ENCODE measurements at regions not wholly inside any gene's neighbourhood (a gene's known extent, or its start where the extent isn't known, plus 50 kb on each side); places are given as distances from the start of the nearest gene placed in this dataset.

DNA sequence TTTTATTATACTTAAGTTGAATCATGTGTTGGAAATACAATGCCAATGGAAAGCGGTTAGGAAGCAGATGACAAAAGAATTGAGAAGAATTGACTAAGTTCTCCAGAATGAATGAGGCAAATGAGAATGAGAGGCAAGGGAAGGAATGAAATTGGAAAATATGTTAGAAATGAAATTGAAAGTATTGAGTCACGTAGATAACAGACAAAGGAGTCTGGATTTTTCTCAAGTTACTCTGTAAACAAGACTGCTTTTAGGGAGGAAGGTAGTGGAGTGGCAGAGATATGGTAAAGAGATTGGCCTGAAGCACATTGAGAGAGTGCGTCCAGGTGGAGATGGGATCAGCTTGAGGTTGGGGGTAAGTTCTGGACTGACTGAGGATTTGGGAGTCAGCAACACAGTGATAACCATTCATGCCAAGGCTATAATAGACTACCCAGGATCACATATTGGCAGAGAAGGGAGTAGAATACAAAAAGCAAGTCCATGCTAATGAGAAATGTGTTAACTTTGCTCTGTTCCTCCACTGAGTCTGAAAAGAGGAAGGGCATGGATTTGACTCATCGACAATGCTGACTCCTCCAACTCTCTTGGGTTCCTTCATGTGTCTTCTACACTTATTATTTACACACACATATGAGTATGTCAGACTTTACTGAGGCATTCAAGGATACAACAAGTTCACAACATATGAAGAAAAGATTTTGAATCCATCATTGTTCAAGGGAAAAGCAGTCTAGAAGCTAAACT lies 814.2 kb upstream of the ZNF608 start:
- DNase-seq (ENCODE audit: low spot score) = no peak

DNA sequence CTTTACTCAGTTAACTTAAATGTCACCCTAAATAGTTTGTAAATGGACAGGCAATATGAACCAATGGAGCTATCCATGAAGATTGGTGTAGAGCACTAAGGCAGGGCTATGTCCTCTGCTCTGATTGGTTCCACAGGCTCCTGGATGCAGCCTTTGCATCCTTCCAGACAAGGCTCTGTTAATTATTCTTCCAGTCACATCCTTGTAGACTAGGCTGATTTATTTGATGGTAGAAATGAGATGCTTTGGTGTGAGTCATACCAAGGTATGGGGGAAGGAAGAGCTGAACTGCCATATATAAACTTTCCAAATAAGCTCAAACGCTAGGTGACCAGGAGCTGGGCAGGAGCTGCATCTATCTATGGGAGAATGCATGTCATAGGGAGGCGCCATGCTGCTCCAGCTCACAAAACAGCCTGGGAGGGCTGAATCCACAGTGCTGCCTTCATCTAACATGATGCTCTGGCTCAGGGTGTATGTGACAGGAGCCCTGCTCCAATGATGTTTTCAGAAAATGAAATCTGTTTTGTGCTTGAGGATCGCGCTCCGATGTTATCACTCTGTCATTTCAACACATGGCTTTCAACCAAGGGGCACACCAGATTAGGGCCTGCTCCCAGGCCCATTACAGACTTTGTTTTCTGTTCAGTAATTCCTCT lies 818.0 kb upstream of the ZNF608 start:
- DNase-seq (ENCODE audit: low spot score) = no peak

DNA sequence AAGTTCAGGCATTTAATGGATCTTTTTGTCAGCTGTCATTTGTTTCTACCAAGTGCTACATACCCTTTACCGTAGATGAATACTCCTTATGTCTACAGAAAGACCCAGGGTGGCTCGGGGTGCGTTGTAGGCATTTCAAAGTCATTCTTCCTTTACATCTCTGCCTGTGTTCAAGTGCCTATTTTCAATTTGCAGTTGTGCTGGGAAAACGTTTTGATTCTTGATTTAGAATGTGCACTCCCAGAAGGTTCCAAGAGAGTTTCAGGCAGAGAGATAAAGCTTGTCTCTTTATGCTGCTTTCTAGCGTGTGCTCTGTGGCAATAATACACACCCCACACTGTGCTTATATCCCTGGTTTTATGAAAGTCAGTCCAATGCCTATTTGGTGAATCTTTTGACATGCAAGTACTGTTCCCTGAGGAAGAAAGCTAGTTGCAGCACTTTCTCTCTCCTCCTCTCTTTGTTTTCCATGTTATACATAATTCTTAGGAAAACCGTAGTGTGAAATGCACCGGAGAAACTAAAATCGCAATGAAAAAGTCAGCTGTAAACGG lies 828.1 kb upstream of the ZNF608 start:
- no peak for DNase-seq (ENCODE audit: low spot score)

DNA sequence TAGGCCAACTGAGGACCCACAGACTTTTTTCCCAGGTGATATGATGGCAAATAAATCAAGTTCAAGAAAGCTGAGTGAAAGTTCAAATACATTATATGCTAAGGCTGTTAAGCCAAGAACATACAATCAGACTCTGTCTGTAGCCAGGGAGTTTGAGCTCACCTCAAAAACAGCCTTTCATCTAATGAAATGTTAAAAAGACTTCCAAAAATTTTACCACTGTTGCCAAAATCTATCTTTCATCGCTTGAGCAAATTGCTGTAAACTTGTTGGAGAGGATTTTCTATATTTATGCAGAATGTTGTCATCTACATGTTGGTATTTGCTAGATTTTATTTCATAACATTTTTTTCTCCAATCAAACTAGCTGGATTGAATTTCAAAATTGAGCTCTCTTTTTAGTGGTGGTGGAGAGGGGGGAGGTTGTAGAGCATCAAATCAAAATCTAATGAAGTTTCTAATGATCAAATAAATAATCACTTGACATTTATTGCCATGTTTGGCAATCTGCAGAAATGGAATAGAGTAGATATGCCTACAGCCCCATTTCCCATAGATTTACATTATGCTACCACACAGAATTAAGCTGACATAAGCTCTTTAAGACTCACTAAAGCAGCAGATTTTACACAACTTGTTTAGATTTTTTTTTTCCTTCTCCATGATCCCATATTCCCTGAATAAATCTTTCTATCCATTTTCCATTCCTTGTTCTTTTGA lies 828.9 kb upstream of the ZNF608 start:
- DNase-seq (ENCODE audit: low spot score) = no peak

DNA sequence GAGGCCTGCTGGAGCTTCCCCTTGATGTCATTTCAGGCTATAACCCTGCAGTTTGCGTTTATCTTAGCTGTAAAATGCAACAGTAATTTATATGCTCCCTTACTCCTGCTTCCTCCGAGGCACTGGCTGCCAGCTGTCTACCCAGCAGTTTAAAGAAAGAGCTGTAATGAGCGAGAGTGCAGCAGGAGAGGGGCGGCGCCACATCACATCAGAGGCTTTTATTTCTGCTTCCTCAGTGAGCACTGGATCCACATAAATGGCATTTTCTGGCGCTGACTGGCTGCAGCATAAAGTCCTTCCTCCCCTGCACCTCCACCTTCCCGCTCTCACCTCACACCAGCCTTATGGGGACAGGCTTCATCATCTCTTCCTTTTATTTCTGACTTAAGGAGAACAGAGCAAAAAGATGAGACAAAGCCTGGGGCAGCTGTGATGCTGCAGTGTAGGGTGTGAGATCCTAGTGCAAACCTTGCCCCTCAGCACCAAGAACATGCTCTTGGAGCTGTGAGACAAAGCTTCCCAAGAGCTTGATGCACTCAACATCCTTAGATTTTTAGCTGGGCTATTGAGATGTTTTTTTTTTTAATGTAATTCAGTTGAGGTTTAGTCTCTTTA lies 829.6 kb upstream of the ZNF608 start:
- DNase-seq (ENCODE audit: low spot score) = peak; percentile 69

DNA sequence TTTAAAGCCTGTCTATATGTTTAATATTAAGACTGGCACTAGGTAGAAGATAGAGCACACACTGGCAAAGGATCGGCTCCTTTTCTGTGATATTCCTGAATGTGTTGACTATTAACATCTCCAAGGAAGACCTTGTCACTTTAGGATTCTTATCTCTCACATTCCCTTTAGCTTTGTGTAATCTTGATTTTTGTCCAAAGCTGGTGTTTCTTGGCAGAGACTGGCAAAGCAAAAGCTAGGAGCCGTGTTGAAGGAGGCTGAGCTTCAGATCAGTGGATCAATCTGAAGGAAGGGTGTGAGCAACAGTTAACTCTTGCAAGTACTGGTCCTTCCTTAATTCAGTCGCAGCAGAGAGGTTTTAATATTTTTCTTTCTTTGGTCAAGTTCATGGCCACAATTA lies 830.4 kb upstream of the ZNF608 start:
- no peak for DNase-seq (ENCODE audit: low spot score)

DNA sequence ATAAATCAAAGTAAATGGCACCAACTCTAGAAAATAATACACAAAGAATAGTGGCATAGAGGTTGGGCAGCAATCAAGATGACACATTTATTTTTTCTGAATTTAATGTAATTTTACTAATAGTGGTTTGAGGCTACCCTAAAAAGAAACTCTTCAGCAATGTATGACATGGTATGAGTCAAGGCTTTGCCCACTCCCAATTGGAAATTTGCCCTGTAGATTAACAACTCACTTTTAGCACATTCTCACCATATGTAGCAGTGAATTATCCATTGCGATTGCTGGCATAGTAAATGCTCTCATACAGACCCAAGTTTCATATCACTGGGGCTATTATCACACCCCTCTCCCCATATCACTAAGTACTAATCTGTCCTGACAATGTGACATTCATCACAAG lies 832.1 kb upstream of the ZNF608 start:
- DNase-seq (ENCODE audit: low spot score) = no peak

DNA sequence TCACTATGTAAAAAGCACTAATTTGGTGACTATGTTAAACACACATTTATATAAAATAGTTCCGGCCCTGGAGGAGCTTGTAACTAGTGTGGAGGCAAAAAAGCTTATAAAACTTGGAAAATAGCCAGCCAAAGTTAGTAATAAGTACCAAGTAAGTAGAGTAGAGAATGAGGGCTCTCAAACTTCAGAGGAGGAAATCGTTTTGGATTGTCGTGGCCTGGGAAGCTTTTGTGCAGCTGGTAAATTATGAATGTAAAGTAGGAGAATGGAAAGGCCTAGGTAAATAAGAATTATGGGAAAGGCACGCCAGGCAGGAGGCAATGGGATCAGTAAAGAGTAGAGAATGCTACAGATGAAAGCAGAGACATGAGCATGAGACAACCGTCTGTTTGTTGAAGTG lies 832.7 kb upstream of the ZNF608 start:
- DNase-seq (ENCODE audit: low spot score) = no peak

DNA sequence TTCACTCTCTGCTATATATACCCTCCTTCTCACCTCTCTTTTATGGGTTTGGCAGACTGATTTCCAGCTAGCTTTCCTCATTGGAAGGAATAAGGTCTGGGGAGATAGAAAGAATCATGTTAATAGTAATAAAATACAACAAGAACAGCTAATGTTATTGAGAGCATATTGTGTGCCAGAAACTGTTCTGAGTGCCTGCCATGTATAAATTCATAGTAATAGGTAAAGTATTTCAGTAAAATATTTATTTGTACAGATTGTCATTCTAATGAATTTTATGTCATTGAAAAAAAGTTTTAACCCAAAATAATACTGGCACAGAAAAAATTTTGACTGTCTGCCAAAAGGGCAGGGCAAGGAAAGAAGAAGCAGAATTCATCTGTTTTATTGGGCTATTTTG lies 834.9 kb upstream of the ZNF608 start:
- DNase-seq (ENCODE audit: low spot score) = no peak

DNA sequence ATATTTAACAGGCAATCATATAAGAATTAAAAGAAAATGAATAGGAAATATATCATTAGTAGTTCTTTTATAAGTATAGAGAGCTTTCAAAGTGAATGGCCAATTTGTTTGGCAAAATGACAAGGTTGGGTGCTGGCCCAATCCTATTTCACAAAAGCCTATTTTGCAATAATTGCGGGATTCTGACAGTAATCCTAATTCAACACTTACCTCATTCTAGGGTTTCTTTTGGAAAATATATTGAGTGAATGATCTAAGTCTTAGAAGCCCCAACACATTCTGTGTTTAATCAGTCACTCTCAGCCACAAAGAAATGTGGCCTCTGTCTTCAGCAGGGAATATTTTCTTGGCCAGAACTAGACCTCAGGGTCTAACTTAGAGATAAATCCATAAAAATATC lies 835.9 kb upstream of the ZNF608 start:
- no peak for DNase-seq (ENCODE audit: low spot score)

DNA sequence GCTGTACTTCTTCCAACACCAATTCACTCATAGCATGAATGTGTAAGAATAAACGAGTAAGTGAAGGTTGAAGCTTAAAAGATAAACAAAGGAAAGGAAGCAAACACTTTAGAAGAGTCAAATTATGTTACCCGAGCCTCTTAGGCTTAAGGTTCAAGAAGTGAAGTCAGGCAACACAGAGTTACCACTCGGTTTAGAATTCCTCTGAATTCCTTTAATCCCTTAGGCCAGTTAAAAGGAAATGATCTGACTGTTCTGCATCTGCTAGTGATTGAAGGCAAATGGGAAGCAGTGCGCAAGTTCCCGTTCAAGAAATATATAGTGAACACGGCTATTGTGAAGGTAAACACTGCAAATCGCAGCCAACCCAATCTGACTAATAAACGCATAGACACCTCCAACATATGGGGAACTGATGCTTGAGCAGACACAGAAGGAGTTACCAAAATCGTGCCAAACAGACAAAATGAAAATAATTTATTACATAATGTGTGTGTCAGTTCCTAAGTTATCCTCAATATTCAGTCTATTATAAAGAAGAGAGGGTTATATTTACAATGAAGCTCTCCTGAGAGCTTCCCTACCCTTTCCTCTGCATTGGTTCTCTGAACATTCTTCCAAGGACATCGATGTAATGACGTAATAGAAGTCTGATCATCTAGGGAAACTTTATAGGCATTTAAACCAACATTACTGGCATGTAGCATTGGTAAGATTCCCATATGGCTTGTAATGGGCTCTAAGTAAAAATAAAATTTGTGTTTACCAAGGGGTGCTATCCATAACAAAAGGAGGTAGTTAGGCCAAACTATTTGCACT lies 837.1 kb upstream of the ZNF608 start:
- DNase-seq (ENCODE audit: low spot score) = no peak

DNA sequence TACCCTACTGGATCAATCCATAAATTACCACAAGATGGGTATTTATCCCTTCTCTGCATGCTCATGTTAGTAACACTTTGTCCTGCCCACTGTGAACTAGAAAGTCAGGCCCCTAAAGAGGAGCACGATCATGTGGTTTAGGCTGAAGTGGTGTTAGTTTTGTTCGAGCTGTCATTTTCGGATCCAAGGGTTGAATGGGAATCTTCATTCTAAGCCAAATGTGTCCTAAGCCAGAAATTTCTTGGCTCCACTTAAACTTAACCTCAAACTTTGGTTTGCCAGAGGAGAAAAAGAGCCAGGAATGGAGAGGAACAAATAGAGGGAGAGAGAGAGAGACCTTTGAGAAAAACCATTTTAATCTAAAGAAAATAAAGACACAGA lies 837.7 kb upstream of the ZNF608 start:
- DNase-seq (ENCODE audit: low spot score) = no peak

DNA sequence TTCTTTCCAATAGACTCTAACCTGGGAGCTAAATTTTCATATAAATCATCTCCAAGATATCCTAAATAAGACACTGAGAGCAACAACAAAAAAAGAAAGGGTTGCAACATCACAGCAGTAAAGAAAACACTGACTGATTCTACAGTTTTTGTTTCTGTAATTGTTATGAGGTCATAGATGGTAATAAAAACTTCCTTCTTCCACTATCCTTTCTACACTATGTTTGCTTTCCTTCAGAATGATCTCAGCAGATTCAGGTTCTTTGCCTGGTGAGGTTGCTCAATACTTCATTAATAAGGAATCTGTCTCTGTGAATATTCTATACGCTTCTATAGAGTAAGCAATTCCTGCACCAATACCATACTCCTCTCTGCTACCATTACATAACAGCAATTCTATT lies 835.6 kb upstream of the GRAMD2B start:
- DNase-seq (ENCODE audit: low spot score) = no peak

DNA sequence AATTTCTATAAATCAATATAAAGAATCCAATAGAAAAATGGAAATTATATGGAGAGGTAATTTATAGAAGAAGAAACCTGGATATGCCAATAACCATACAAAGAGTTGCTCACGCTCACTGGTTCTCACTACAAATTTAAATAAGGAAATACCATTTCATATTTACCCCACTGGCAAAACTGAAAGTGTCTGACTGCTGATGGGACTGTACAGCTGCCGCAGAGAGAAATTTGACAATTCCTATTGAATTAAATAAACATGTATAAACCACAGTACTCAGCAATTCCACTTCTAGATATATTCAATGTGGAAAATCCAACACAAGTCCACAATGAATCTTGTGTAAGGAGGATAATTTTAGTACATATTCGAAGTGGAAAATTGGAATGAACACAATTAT lies 830.4 kb upstream of the GRAMD2B start:
- no peak for DNase-seq (ENCODE audit: low spot score)

DNA sequence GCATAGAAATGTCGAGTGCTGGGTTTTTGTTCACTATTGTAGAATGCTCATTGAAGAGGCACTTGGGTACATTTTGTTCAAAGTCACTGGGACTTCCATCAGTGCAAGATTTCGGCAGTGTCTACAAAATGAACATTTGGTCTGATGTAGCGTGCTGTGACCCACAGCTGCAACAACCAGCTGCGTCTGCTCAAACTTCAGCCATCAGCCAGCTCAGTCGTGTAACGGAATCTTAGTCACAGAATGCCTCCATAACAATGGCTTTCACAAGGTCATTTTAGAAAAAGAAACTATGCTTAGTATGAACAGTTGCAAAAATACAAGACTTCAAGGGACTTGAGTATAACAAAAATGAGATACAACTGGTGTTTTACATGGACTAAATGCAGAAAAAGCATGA lies 828.1 kb upstream of the GRAMD2B start:
- no peak for DNase-seq (ENCODE audit: low spot score)

DNA sequence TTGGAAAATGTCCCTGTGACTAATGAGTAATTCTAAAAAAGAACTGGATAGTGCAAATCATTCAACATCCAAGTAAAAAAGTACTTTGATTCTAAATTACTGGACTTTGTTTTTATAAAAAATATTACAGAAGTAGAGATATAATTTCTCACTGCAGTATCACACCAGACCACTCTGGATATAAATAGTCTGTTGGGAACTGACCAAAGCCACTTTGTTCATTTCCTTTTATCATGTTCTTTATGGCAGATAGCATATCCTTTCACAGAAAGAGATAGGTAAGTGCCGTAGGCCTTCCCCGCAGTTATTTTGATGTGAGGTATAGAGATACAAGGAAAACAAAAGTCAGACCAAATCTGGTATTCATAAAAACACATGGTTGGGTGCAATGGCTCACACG lies 827.4 kb upstream of the GRAMD2B start:
- no peak for DNase-seq (ENCODE audit: low spot score)

DNA sequence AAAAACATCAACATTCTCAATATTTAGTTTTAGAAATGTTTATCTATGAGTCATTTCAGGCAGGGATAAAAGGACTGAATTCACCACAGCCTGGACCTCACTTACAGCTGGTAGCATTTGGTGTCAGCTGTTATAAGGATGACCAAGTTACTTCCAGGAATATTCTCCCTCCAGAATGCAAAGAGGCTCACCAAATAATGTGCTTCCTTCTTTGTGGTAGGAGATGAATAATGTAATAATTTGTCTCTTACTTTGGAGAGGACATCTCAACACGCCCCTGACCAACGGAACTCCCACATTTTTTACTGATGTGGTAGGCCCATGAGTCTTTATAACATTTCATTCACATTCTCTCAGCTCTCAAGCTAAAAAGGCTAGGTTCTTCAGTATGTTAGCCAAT lies 825.9 kb upstream of the GRAMD2B start:
- DNase-seq (ENCODE audit: low spot score) = no peak

DNA sequence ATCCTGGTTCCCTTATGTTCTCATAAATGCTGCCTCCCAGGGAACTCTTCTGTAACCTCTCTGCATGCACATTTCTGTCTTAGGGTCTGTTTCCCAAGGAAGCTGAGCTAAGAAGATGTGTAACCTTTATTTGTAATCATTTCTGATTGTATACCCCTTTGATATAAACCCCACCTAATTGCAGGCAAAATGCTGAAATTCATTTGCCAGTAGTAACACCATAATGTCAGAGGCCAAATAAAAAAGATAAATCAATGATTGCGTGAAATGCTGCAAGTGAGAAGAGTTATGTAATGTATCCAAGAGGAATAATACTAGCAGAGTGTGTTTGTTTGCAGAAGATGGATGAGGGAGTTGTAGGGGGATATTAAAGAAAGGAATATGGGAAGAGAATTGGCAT lies 822.6 kb upstream of the GRAMD2B start:
- DNase-seq (ENCODE audit: low spot score) = no peak

DNA sequence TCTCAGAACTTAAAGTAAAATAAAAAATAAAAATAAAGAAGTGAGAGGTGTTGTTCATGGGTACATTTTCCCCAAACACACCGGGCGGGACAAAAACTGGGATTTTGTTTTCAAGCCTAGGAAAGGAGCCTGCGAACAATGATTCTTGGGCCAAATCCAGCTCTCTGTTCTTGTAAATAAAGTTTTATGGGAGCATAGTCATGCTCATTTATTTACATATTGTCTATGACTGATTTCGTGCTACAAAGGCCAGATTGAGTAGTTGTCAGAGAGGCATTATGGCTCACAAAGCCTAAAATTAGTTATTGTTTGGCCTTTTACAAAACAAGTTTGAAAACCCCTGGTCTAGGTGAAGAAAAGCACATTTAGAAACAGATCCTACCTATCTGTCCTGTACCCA lies 821.0 kb upstream of the GRAMD2B start:
- DNase-seq (ENCODE audit: low spot score) = no peak

DNA sequence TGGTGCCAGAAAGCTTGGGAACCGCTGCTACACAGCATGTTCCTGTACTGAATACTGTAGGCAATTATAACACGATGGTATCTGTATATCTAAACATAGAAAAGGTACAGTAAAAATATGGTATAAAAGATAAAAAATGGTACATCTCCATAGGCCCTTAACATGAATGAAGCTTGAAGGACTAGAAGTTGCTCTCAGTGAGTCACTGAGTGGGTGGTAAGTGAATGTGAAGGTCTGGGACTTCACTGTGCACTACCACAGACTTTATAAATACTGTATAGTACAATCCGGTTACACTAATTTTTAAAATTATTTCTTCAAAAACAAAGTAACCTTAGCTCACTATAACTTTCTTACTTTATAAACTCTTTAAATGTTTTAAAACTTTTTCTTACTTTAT lies 819.9 kb upstream of the GRAMD2B start:
- no peak for DNase-seq (ENCODE audit: low spot score)

DNA sequence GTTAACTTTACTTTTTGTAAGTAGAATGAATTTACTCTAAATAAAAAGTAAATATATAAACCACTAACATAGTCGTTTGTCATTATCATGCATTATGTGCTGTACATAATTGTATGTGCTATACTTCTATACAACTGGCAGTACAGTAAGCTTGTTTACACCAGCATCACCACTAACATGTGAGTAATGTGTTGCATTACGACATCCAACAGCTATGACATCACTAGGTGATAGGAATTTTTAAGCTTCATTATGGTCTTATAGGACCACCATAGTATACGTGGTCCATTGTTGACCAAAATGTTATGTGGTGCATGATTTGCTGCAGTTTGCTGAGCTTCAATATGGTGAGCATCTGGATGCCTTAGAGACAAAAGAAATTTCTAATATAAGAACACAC lies 819.1 kb upstream of the GRAMD2B start:
- no peak for DNase-seq (ENCODE audit: low spot score)

DNA sequence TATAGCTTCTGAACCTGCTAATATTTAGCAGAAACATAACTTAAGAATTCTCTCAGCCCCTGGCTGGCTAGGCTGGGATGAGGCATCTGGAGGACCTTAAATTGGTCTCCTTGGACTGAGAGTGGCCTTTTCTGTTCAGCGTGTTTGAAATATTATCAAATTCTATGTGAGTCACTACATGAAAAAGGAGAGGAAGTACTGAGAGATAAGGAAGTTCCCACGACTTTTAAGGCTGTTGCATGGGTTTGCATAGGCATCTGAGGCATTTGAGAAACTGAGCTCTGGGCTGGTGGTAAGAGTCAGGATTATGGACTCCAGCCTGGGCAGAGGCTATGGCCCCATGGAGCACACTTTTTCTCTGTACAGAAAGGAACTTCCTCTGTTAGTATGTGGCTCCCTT lies 816.2 kb upstream of the GRAMD2B start:
- no peak for DNase-seq (ENCODE audit: low spot score)
